ENCODE measurements at regions not wholly inside any gene's neighbourhood (a gene's known extent, or its start where the extent isn't known, plus 50 kb on each side); places are given as distances from the start of the nearest gene placed in this dataset.
"Not testable (repeated sequence)": the region's sequence is repeated elsewhere in the genome, so short reads cannot be mapped to it uniquely, and the experiment has no call there.

GRCh38 chr1:20432341-20432740, 53.7 kb downstream of the CAMK2N1 start:
- DNase-seq, result no peak

- DNase-seq, result no peak
Observed at GRCh38 chr1:20431176-20431460, 54.9 kb downstream of the CAMK2N1 start.

GRCh38 chr1:20430355-20431175, 55.4 kb downstream of the CAMK2N1 start:
- DNase-seq, result peak; percentile 50

- no peak for DNase-seq
Observed at GRCh38 chr1:20429296-20429695, 56.7 kb downstream of the CAMK2N1 start.

DNA sequence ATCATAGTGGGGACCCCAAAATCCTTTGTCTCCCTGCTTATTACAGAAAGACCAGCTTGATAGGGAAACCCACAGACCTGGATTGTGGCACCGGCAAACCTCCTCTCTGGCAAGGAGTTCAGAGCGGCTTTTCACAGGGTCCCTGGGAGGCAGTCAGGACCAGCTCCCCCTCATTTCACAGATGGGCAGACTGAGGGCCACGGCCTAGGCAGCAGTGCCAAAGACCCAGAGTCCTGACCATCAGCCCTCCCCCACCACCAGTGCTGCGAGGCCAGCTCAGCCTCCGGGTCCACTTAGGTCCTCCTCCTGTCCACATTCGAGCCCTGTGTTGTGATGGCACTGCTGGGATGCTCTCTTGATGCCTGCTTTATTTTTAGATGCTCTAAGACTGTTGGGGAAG, 57.2 kb downstream of the CAMK2N1 start:
- no peak for DNase-seq

- no peak for DNase-seq
Observed at GRCh38 chr1:20426923-20427322, 59.1 kb downstream of the CAMK2N1 start.

GRCh38 chr1:20426371-20426770, 59.6 kb downstream of the CAMK2N1 start:
- no peak for DNase-seq

GRCh38 chr1:20425622-20426021, 60.4 kb downstream of the CAMK2N1 start:
- no peak for DNase-seq

GRCh38 chr1:20423169-20423795, 62.7 kb downstream of the CAMK2N1 start:
- DNase-seq, result no peak

GRCh38 chr1:20421441-20421840, 64.6 kb downstream of the CAMK2N1 start:
- no peak for DNase-seq

DNA sequence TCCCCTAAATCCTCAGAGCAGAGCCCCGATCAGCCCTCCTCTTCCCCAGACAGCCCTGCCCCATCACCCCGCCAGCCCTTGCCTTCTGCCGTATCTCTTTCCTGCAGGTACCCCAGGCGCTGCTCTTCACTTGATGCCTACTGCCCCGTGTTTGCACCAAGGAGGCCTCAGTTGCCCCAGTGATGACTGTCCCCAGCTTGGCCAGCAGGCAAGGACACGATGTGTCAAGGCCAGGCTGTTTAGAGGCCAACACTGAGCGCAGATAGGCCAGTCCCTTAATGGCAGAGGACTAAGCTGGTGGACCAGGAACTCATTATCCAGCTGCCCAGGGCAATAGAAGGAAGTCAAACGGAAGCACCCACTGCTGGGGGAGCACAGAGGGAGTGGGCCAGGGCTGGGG, 68.4 kb downstream of the CAMK2N1 start:
- DNase-seq, result no peak

DNA sequence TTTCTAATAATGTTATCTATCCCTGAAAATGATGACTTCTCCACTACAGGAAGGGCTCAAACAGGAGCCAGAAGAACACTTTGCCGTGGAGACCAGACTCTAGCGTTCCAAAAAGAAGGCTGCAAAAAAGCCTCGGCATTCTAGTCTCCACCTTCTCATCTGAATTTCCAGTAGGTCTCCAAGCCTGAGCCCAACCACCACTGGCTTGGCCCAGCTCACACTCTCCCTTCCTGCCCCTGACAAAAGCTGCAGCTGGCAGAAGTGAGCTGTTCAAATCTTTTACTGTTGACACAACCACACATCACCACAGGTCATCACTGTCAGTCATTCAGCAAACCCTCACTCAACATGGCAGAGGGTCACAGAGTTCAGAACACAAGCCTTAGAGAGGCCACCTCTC, 69.3 kb downstream of the CAMK2N1 start:
- no peak for DNase-seq

DNA sequence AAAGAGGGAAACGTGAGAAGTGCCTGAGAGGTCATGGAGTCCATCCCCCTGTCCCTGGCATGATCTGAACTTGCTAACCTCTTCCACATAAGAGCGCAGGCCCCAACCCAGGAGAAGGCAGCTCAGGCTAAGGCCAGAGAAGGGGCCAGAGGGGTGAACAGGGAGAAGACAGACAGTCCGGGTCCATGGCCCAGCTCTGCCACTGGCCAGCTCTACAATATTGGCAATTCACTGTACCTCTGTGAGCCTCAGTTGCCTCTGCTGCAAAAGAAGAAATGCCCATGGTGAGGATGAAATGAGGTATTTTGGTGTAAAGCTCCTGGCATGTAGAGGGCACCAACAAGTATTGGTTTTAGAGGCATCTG, 72.3 kb downstream of the CAMK2N1 start:
- DNase-seq, result no peak

DNA sequence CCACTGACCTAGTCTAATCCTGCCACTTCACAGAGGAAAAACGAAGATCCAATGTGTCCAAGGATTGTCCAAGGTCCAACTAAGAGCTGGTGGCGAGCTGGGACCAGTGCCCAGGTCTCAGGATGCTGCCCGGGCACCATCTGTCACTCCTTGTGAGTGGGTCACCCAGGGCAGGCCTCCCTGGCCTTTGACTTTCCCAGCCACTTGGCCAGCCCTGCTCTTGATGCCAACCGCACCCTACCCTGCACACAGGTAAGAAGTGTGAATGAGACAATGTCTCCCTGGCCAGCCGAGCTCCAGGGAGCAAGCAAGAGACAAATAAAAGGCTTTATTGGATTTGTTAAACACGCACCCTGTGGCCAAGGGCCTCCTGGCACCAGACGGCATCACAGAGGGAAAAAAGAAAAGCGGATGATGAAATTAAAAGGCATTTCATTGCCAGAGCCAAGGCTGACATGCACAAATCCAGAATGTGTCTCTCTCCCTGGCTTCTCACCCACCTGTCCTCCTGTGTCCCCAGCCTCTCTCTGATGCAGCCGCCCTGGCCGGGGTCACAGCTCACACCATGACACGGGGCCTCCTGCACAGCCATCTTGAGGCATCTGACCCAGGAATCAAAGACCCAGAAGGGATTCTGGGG, 72.8 kb downstream of the CAMK2N1 start:
- no peak for DNase-seq

DNA sequence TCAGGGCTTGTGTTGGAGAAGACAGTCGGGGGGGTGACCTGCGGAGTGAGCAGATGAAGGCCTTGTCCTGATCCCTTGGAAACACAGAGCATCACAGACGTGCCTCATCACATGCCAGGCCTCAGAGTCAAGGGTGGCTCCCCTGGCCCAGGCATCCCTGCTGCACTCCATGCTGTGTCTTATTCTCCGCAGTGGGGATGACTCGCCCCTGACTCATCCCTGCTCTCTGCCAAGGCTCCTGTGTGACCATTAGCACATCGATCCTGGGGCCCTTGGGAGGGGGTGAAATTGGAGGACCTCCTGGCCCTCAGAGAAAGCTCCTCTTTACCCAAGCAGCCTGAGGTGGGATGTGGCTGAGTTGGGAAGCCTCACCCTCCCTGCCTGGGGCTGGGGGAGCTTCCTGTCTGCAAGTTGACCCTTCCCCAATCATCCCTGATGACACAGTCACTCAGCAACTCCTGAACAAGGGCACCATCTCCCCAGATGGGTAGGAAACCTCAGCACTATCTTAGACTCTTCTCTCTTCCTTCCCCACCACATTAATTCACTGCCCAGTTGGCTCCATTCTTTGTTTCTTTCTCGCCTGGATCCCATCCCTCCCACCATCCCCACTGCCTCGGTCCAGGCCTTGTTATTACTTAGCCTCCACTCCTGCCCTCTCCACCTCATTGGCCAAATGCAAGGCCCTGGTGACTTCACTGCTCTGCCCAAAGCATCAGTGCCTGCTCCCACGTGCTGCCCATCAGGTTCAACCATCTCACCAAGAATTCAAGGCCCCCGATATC, 74.6 kb downstream of the CAMK2N1 start:
- DNase-seq, result no peak

DNA sequence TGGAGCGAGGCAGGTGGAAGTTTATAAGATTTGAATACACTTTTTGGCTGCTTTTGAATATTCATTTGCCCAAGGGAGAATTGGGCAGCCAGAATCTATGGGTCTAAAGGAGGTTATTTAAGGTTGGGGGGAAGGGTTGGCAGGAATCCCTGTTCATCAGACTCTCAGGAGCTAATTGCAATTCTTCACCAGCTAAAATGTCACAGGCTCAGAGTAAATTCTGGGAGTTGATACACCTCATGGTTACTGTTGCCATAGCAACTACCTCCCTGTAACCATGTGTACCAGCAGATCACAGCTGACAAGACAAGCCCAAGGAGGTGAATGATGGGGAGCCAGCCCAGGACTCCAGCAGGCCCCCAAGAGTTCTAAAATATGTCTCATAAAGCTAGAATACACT, 75.5 kb downstream of the CAMK2N1 start:
- DNase-seq, result no peak

DNA sequence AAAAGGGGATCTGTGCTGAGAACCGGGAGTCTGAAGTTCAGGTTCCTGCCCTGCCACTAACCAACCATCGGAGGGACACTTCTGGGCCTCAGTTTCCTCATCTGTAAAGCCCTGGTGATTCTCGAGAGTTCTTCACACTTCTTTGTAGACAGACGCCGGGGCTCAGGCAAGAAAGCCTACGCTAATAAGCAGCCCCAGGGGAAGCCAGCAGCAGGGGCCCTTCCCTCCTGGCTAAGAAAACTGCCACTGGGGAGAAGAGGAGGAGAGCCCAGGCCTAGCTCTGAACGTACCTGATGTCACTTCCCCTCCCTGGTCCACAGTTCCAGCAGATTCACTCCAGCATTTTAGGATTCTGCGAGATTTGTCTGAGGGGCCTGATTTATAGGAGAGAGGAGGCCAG, 76.0 kb downstream of the CAMK2N1 start:
- DNase-seq, result no peak

GRCh38 chr1:20409012-20409411, 77.0 kb downstream of the CAMK2N1 start:
- DNase-seq, result no peak

- not testable (repeated sequence) for DNase-seq
Observed at GRCh38 chr1:20408133-20408650, 77.8 kb downstream of the CAMK2N1 start.

- no peak for DNase-seq
Observed at GRCh38 chr1:20405893-20406604, 80.0 kb downstream of the CAMK2N1 start.

- no peak for DNase-seq
Observed at GRCh38 chr1:20405051-20405754, 80.8 kb downstream of the CAMK2N1 start.
